VCaP (cell line): ENCODE measurements at regions not wholly inside any gene's neighbourhood (a gene's known extent, or its start where the extent isn't known, plus 50 kb on each side); places are given as distances from the start of the nearest gene placed in this dataset.

Source experiments
- H3K27ac ChIP-seq: fragments of 450-650 bp; 2 replicates; pipeline ENCODE4 v1.5.1; 2017
- CTCF ChIP-seq: fragments of 450-650 bp; conservative IDR thresholded peaks from 2 replicates; pipeline ENCODE4 v1.5.1; 2017; ENCODE audit warnings: mild to moderate bottlenecking, moderate library complexity

DNA sequence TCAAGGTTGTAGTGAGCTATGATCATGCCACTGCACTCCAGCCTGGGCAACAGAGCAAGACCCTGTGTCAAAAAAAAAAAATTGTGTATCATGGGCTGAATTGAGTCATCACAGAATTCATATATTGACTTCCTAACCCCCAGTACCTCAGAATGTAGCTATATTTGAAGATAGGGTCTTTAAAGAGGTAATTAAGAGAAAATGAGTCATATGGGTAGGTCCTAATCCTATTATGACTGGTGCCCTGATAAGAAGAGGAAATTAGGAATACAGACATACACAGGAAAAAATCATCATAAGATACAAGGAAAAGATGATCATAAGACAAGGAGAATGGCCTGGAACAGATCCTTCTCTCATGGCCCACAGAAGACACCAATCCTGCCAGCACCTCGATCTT, 466.4 kb upstream of the ACVR2A start:
- TF ChIP-seq CTCF: no peak
- H3K27ac ChIP-seq: no peak overlapping the region

GRCh38 chr2:147375073-147375472, 469.8 kb upstream of the ACVR2A start:
- TF ChIP-seq CTCF: no peak
- H3K27ac ChIP-seq: no peak overlapping the region

GRCh38 chr2:147374423-147374811, 470.4 kb upstream of the ACVR2A start:
- no peak for TF ChIP-seq CTCF
- no peak overlapping the region for H3K27ac ChIP-seq

GRCh38 chr2:147373800-147374422, 470.9 kb upstream of the ACVR2A start:
- no peak for TF ChIP-seq CTCF
- no peak overlapping the region for H3K27ac ChIP-seq

DNA sequence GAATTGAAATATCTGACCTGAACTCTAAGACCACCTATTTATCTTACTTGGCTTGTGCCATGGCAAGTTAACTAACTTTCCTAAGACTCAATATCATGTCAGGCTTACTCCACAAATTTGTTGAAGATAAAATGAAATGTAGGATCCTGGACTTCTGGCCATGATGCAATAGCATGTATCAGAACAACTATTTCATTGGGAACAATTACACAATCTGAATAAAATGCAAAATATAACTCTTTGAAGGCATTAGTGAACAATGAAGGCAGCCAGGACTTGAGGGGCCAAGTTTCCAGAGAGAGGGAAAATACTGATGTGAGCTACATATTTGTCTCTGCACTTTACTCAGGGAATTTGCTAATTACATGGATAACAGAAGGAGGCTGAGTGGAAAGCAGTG, 476.5 kb upstream of the ACVR2A start:
- TF ChIP-seq CTCF: no peak
- no peak overlapping the region for H3K27ac ChIP-seq

DNA sequence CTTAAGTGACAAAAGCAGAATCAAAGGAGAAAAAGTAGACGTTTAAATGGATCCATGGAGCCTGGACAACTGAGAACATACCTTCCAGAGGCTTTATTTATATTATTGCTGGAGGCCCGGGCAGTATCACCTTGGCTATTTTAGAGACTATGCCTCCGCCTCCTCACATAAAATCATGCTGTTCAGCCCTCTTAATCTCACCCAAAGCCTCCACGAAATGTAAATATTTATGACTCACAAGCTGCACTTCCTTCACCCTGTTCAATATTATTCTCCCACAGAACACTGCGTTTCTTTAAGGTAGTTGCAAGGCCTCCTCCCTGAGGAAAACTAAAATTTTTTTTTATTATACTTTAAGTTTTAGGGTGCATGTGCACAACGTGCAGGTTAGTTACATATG, 478.6 kb upstream of the ACVR2A start:
- H3K27ac ChIP-seq: no peak overlapping the region
- TF ChIP-seq CTCF: no peak

DNA sequence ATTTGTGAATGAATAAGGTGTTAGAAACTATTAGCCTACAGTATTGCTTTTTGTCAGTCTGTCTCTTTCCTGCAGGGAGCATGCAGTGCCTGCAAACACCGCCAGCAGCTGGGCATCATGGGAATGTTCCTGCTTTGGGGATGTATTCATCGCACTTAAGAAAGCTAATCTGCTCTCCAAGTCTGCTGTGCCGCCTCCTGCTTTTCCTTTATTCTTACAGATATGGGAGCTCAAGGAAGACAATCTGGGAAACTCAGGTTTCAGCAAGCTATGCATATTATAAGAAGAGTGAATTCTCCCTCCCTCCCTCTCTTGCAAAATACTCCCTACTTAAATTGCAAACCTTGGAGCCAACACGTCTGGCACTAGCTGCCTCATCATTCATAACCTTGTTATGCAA, 479.2 kb upstream of the ACVR2A start:
- no peak overlapping the region for H3K27ac ChIP-seq
- no peak for TF ChIP-seq CTCF
